ENCODE measurements at regions not wholly inside any gene's neighbourhood (a gene's known extent, or its start where the extent isn't known, plus 50 kb on each side); places are given as distances from the start of the nearest gene placed in this dataset.

DNA sequence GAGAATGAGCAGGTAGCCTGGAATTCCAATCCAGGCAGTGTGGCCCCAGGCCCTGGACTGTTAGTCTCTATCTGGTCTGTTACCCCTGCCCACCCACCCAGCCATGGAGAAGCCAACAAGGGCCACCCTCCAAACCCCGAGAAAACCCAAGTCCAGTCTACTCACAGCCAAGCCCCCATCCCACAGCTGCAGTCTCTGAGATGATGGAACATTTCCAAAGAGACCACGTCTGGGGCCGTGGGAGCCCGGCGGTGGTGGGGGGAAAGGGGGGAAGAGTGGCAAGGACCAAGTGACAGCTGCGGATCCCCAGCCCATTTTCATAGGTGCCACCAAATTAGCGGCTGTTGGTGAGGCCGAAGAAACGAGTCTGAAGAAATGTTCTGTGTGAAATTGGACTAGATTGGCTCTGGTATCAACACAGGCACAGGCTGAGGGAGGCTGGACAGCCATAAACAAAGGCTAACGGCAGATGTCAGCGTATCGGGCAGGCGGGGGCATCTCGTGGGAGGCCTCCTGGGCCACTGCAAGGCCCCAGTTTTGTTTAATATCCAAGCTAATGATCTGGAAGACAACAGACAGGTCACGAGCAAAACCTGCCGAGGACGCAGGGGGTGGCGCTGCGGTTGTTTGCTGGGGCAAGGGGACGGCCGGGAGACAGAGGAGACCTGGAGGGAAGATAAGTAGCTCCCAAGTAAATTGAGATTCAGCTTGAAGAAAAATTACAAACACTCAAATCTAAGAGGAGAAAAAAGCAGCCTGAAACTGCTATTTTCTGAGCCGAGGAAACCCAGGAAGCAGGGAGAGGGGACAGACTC is 53.4 kb downstream of the RBFOX3 start:
- TF ChIP-seq, protein P1, sequence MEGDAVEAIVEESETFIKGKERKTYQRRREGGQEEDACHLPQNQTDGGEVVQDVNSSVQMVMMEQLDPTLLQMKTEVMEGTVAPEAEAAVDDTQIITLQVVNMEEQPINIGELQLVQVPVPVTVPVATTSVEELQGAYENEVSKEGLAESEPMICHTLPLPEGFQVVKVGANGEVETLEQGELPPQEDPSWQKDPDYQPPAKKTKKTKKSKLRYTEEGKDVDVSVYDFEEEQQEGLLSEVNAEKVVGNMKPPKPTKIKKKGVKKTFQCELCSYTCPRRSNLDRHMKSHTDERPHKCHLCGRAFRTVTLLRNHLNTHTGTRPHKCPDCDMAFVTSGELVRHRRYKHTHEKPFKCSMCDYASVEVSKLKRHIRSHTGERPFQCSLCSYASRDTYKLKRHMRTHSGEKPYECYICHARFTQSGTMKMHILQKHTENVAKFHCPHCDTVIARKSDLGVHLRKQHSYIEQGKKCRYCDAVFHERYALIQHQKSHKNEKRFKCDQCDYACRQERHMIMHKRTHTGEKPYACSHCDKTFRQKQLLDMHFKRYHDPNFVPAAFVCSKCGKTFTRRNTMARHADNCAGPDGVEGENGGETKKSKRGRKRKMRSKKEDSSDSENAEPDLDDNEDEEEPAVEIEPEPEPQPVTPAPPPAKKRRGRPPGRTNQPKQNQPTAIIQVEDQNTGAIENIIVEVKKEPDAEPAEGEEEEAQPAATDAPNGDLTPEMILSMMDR (IDR thresholded peaks at IDR 0.05) = no peak
- no peak for TF ChIP-seq POLR2A (IDR thresholded peaks at IDR 0.05)
